ENCODE measurements at regions not wholly inside any gene's neighbourhood (a gene's known extent, or its start where the extent isn't known, plus 50 kb on each side); places are given as distances from the start of the nearest gene placed in this dataset.

- DNase-seq, result no peak
Observed at GRCh38 chr21:18191139-18191538, 53.5 kb upstream of the CHODL start.

GRCh38 chr21:18178509-18178908 is 66.1 kb upstream of the CHODL start:
- no peak for DNase-seq

DNA sequence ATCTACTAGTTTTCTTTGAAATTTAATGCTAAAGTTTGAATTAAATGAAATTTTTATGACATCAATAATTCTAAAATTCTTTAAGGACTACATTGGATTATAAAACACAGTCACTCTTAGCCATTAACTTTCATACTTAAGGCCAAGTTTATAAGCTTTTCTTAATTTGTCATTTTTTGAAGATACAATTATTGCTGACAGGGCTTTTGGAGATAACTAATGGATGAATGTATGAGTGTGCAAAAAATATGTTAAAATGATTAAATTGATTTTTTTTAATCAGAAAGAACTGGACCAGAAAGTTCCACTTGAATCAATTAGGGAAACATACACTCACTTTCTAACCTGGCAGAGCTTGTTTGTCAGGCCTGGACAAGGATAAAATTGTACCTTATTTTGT is 70.3 kb upstream of the CHODL start:
- DNase-seq, result no peak

- DNase-seq, result no peak
Observed at GRCh38 chr21:18170829-18171228, 73.8 kb upstream of the CHODL start.

DNA sequence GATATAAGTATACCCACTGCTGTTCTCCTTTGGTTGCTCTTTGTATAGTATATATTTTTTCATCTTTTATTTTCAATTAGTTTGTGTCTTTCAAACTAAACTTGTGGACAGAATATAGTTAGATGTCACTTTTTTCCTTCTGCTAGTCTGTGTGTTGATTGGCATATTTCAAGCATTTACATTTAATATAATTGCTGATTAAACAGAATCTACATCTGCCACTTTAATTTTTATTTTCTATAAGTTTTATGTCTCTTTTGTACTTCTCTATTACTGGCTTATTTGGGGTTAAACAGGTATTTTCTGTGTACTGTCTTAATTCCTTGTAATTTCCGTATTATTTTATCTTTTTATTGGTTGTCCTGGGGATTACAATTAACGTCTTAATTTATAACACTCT is 74.4 kb upstream of the CHODL start:
- DNase-seq, result no peak

DNA sequence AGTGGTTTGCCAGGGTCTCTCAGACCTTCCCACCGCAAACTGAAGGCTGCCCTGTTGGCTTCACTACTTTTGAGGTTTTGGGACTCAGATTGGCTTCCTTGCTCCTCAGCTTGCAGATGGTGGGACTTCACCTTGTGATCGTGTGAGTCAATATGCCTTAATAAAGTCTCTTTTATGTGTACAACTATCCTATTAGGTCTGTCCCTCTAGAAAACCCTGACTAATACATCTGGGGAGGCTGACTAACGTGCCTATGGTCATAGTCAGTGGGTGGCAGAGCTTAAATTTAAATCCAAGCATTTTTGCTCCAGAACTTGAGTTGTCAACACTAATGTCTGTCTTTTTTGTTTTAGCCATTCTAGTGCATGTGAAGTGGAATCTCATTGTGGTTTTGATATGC is 76.5 kb upstream of the CHODL start:
- DNase-seq, result no peak

DNA sequence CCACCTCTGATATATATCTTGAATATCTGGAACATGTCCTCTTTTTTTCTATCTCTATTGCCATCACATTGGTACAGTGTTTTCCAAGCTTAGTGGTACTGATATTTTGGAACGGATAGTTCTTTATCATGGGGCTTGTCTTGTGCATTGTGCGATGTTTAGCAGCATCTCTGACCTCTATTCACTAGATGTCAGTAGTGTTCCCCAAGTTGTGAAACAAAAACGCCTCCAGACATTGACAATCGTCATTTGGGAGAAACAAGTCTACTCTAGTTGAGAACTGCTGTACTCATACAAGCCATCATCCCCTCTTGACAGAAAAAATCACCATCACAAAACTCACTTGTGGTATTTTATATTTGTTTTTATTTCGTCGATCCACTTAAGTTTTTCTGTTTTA is 79.7 kb upstream of the CHODL start:
- no peak for DNase-seq

DNA sequence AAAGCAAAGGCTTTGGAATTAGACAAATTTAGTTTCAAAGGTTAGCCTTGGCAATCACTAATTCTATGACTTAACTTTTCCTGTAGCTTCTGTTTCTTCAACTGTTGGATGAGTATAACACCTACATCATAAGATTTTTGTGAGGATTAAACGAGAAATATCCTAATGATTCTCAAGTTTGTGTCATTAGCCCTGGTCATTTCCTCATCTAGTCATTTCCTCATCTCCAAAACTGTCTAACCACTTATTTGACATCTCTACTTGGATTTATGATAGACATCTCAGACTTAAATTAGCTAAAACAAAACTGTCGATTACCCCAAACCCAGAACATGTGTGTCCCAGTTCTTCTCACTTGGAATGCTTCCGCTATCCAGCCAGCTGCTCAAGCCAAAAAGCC is 80.2 kb upstream of the CHODL start:
- DNase-seq, result no peak

DNA sequence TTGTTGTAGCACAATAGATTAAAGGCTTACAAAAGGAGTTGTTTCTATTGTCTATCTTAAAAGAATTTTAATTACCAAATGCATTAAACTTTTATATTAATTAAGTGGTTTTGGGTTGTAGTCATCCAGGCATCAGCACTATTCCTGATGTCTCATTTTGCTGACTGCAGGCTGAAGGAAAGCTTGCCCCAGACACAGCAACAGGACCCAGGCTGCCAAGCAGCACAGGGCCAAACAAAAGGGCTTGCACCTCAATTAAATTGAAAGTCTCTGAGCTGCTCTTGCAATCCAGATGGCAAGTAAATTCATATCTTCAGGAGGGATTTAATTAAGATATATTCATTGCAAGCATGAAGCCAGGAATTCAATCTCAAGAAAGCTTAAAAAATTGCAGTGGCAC is 80.7 kb upstream of the CHODL start:
- DNase-seq, result no peak

- DNase-seq, result no peak
Observed at GRCh38 chr21:18161841-18162240, 82.8 kb upstream of the CHODL start.

DNA sequence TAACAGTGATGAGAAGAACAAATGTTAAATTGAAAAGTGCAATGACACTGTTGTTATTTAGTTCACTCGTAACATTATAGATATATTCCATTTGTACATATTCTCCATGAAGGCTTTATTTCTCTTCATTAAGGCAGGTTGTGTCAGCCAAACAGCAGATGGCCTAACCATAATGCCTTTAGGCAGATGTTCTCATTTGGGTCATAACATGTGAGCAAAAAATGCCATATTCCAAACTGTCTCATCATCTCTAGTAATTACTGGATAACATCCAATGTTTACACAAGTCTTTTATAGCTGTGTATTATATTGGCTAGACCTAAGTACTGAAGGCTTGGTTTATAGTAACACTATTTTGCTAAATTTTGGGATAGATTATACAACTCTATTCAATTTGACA is 87.2 kb upstream of the CHODL start:
- DNase-seq, result no peak

DNA sequence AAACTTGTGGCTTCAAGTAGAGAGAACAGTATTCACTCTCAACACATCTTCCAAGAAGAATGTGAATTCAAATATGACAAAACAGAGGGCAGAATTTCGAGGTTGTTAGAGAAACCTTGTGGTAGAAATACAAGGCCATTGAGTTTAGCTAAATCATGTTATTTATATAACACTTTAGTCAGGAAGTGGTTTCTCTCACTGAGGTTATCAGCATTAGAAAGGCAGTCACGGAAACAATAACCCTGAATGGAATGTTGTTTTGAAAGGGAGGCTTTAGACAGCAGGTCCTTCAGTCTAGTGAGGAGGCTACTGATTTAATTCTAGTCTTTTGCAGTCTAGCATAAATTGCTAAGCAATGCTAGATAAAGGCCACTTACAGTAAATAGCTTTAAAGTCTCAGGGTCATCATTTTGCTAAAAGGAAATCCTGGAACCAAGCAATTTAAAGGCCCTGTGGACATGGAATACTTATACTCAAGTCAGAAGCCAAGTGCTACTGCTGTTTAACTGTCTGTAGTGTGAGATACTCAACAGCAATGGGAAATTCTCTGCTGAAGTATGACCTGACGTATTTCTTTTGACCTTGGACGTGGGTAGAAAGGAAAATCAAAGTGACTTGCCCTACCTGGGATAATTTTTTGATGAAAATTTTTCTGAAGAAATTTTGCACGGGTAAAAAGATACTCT is 89.0 kb upstream of the CHODL start:
- DNase-seq, result no peak

GRCh38 chr21:18153063-18153462 is 91.6 kb upstream of the CHODL start:
- no peak for DNase-seq

- DNase-seq, result no peak
Observed at GRCh38 chr21:18152371-18152770, 92.3 kb upstream of the CHODL start.

DNA sequence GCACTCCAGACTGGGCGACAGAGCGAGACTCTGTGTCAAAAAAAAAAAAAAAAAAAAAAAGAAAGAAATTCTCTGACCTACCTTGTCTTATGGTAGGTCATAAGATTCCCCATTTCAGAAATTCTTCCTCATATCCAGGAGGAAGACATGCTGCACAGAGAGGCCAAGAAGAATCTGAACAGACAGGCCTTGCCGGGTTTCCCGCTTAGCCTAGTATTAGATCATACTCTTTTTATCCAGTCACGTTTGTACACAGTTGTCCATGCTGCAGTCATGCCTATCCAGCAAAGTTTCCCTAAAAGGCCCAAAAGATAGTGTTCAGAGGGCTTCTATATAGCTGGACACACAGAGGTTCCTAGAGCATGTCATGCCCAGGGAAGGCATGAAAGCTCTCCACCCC is 93.6 kb upstream of the CHODL start:
- DNase-seq, result no peak

DNA sequence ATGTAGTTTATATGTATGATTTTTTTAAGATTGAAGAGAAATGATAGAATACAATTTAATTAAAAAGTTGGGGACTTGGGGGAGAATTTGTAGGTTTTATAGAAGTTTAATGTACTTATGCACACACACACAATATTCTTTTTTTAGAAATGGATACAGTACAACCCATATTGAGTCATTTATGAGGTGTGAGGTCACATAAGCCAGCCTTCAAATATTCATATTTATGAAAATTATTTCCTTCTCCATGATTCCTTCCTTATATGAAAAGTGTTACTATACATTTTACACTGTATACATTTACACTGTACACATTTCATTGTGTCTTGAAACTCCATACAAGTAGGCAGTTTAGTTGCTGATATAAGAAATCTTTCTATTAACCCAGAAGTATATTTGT is 96.2 kb upstream of the CHODL start:
- DNase-seq, result no peak

DNA sequence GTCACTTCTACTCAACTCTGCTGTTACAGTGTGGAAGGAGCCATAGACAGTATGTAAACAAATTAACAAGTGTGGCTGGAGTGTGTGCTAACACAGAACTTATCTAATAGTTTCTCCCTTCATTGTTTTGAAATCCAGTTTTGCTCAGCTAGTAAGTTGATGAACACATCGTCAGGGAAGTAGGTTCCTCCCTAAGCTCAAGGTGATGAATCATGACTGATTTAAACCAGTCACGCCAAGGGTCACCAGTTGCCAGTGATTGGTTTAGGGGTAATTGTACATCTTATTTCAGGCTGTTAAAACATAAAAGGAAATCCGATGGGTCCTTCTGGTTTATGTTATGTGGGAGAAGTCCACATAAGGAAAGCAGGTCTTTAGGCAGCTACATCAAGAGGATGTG is 97.0 kb upstream of the CHODL start:
- DNase-seq, result no peak

GRCh38 chr21:18146820-18147219 is 97.8 kb upstream of the CHODL start:
- DNase-seq, result no peak

- no peak for DNase-seq
Observed at GRCh38 chr21:18144339-18144738, 100.3 kb upstream of the CHODL start.

DNA sequence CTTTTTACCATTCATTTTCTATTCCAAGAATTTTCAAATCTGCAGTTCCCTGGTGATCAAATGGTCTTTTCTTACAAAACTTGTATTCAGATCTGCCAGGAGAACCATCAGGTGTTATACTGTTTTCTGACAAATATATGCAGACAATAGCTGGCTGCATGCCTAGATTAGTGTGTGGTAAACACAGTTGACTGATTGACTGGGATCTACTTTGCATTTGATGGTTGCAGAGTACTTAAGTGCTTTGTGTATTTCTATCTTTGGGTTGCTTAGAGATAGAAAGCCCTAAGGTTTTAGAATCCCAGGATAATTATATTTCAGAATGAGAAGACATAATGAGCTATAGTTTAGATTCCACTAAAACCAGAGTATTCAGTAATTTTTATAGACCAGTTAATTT is 102.0 kb upstream of the CHODL start:
- no peak for DNase-seq

DNA sequence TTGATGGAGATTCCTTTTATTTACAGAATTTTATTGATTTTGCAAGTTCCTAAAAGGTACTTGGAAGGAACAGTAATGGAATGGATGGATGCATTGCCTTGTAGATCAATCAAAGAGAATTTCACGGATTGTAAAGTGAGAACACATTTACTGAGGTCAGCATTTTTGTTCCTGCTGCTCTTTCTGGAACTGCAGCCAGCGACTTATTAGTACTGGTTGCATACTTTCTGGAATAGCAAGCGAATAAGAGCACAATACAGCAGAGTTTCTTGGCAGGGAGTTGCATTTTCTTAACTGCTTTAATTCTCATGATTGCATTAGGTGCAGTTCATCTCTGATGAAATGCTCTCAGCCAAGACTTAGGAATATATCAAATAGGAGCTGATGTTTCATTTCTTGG is 106.1 kb upstream of the CHODL start:
- DNase-seq, result no peak

DNA sequence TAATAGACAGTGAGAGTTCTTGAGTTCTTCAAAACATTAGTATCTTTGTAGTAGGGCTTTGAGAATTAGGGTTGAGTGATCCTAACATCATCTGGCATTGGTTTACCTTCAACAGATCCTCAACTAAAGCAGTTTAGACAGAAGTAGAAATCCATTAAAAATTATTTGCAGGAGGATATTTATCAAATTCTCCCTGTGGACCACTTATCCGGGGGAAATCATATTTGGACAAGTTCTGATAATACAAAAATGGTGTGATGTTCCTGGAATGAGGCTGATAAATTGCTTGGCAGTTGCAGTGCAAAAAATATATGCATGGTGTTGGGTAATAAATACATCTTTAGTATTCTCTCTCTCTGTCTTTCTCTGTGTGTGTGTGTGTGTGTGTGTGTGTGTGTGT is 115.1 kb upstream of the CHODL start:
- DNase-seq, result no peak

DNA sequence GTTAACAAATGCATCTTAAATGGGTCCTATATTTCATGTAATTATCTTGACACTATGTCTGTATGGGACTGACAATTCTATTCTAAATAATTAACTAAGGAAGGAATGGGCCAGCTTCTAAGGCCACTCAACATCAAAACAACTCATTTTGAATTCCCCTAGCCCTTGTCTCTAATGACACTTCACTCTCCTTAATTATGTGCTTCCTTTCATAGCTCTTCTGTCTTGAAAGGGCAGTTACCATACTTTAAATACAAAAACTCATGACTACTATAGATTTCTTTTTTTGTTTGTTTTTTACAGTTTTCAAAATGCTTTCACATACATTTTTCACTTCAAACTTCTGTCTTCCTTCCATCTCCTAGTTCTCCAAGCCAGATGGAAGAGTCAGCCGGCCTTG is 126.1 kb upstream of the CHODL start:
- no peak for DNase-seq

DNA sequence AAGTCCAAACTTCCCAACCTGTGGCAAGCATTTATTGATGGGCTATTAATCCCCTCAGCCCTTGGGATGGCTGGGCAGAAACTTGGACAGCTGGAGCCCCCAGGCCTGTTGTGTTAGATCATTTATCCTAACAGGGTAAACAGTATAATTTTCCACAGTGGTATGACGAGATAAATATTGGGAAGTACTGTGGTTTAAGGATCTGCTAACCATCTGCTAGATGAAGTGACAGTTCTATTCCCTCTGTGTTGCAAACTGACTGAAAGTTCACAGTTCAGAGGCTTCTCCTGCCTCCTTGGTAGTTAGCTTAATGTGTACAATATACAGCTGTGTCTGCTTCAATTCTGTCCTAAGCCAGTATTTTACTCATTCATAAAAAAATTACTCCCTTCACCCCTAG is 127.5 kb upstream of the CHODL start:
- DNase-seq, result no peak

DNA sequence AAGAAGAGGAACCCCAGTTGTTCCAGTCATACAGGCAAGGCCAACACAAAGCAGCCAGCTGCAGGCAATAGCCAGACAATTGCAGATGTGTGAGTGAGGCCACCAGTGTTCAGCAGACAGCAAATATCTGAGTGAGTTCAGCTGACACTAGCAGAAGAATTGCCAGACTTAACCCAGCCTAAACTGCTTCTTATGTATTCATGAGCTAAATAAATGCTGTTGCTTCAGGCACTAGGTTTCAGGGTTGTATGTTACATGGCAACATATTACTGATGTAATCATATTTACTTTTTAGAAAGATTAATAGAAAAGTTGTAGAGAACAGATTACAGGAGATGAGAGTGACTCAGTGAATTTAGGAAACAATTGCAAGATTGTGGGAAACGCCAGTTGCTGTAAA is 129.8 kb upstream of the CHODL start:
- no peak for DNase-seq

DNA sequence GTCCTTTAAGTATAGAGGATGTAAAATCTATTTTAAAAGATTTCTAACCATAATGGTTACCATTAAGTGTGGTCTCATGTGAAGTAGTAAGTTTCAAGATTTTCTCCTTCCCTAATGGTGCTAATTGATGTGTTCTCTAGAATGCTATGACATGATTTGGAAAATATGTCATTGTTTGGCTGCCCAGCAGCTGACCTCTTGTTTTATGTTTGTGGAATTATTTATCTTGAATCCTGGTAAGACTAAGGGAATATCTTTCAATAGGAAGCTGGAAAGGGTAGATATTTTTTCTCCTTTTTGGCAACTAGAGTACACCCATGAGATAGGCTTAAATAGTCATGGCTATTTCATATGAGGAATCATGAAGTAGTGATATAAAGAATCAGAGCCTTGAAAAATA is 139.8 kb upstream of the CHODL start:
- DNase-seq, result no peak
